Hepatocyte (in vitro differentiated cells): ENCODE measurements at regions not wholly inside any gene's neighbourhood (a gene's known extent, or its start where the extent isn't known, plus 50 kb on each side); places are given as distances from the start of the nearest gene placed in this dataset.

Experiments used
- DNase-seq: peaks from one replicate; pipeline ENCODE4 v3.0.0-alpha.2; 2016; ENCODE audit warnings: low spot score
- H2AFZ ChIP-seq: fragments of 200-600 bp; sonication (generic); 2 replicates; pipeline ENCODE4 v1.6.0; 2016; ENCODE audit warnings: antibody characterized with exemption, mild to moderate bottlenecking
- H3K27ac ChIP-seq: fragments of 200-600 bp; sonication (generic); 2 replicates; pipeline ENCODE4 v1.5.1; 2016; ENCODE audit warnings: mild to moderate bottlenecking
- H3K27me3 ChIP-seq: fragments of 200-600 bp; sonication (generic); 2 replicates; pipeline ENCODE4 v1.6.1; 2016
- H3K36me3 ChIP-seq: fragments of 200-600 bp; sonication (generic); replicated peaks from 2 replicates; pipeline ENCODE4 v1.5.1; 2016; ENCODE audit warnings: low read depth; ENCODE audit not compliant: insufficient read depth
- H3K4me1 ChIP-seq: fragments of 200-600 bp; sonication (generic); 2 replicates; pipeline ENCODE4 v1.5.1; 2016; ENCODE audit warnings: mild to moderate bottlenecking, moderate library complexity; ENCODE audit not compliant: insufficient read depth
- H3K4me2 ChIP-seq: fragments of 200-600 bp; sonication (generic); 2 replicates; pipeline ENCODE4 v1.6.0; 2016
- H3K4me3 ChIP-seq: fragments of 200-600 bp; sonication (generic); 2 replicates; pipeline ENCODE4 v1.5.1; 2016; ENCODE audit warnings: mild to moderate bottlenecking
- H3K79me2 ChIP-seq: fragments of 200-600 bp; sonication (generic); 2 replicates; pipeline ENCODE4 v1.6.0; 2017; ENCODE audit warnings: mild to moderate bottlenecking
- H3K9me2 ChIP-seq: fragments of 200-600 bp; sonication (generic); replicated peaks from 2 replicates; pipeline ENCODE4 v1.6.0; 2017; ENCODE audit warnings: mild to moderate bottlenecking; ENCODE audit not compliant: insufficient read depth
- H3K9me3 ChIP-seq: fragments of 200-600 bp; sonication (generic); 2 replicates; pipeline ENCODE4 v1.5.1; 2016; ENCODE audit warnings: low read depth, mild to moderate bottlenecking
- H4K20me1 ChIP-seq: fragments of 200-600 bp; sonication (generic); 2 replicates; pipeline ENCODE4 v1.6.0; 2016; ENCODE audit warnings: mild to moderate bottlenecking; ENCODE audit not compliant: insufficient read depth, poor library complexity, severe bottlenecking
- EZH2 ChIP-seq: fragments of 200-600 bp; sonication (generic); IDR thresholded peaks from 2 replicates; pipeline ENCODE4 v1.6.1; 2016; ENCODE audit warnings: antibody characterized with exemption, mild to moderate bottlenecking, borderline replicate concordance
- EZH2phosphoT487 ChIP-seq: fragments of 200-600 bp; sonication (generic); IDR thresholded peaks from one replicate; pipeline ENCODE4 v1.6.1; 2018; ENCODE audit warnings: antibody characterized with exemption, mild to moderate bottlenecking, low read depth, moderate library complexity; ENCODE audit not compliant: unreplicated experiment, severe bottlenecking
- WGBS: methylation state at CpG from one replicate; pipeline ENCODE4 v1.1.6; 2016; ENCODE audit warnings: low lambda C conversion rate; ENCODE audit errors: missing lambda C conversion rate; 5-methylcytosine and 5-hydroxymethylcytosine counted together
- TF ChIP-seq, protein P1 (sequence below): fragments of 200-600 bp; sonication (generic); IDR thresholded peaks from 2 replicates; pipeline ENCODE4 v1.5.1; 2016; ENCODE audit warnings: antibody characterized with exemption, mild to moderate bottlenecking; ENCODE audit not compliant: poor library complexity

DNA sequence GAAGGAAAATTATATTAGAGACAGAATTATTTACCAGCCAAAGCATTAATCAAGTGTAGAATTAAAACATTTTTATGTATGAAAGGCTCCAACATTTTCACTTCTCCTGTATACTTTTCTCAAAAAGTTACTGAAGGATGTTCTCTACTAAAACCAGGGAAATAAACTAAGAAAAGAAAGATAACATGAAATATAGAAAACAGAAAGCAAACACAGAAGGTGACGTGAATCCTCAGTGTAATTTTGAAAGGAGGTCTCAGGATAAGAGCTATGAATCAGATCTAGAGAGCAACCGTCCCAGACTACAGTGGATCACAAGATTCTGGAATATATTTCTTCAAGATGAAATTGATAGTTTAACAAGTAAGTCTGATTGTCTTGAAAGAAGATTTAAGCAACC, 144.5 kb downstream of the CYSLTR2 start:
- 94% methylated on average over 2 of the region's 2 CpGs for WGBS
- DNase-seq: no peak
- H2AFZ ChIP-seq: no peak overlapping the region
- no peaks in the 10 kb centered on the region for H3K4me1 ChIP-seq
- no peak overlapping the region for H3K4me3 ChIP-seq
- H3K9me2 ChIP-seq: no peaks in the 10 kb centered on the region
- H3K9me3 ChIP-seq: no peaks in the 10 kb centered on the region
- H3K36me3 ChIP-seq: no peaks in the 10 kb centered on the region
- H3K4me2 ChIP-seq: no peak overlapping the region
- H3K27ac ChIP-seq: no peak overlapping the region
- no peaks in the 10 kb centered on the region for H3K79me2 ChIP-seq
- H3K27me3 ChIP-seq: no peaks in the 10 kb centered on the region
- TF ChIP-seq, protein P1, sequence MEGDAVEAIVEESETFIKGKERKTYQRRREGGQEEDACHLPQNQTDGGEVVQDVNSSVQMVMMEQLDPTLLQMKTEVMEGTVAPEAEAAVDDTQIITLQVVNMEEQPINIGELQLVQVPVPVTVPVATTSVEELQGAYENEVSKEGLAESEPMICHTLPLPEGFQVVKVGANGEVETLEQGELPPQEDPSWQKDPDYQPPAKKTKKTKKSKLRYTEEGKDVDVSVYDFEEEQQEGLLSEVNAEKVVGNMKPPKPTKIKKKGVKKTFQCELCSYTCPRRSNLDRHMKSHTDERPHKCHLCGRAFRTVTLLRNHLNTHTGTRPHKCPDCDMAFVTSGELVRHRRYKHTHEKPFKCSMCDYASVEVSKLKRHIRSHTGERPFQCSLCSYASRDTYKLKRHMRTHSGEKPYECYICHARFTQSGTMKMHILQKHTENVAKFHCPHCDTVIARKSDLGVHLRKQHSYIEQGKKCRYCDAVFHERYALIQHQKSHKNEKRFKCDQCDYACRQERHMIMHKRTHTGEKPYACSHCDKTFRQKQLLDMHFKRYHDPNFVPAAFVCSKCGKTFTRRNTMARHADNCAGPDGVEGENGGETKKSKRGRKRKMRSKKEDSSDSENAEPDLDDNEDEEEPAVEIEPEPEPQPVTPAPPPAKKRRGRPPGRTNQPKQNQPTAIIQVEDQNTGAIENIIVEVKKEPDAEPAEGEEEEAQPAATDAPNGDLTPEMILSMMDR: no peak
- TF ChIP-seq EZH2 (no peak), EZH2phosphoT487 (no peak)
- H4K20me1 ChIP-seq: no peaks in the 10 kb centered on the region

- no peak overlapping the region for H3K4me2 ChIP-seq
- DNase-seq: no peak
- no peaks in the 10 kb centered on the region for H3K9me2 ChIP-seq
- no peaks in the 10 kb centered on the region for H3K4me1 ChIP-seq
- no peak overlapping the region for H2AFZ ChIP-seq
- no peaks in the 10 kb centered on the region for H3K9me3 ChIP-seq
- no peak overlapping the region for H3K27ac ChIP-seq
- TF ChIP-seq EZH2 (no peak), EZH2phosphoT487 (no peak)
- TF ChIP-seq, protein P1: no peak
- H3K27me3 ChIP-seq: no peaks in the 10 kb centered on the region
- H3K4me3 ChIP-seq: no peak overlapping the region
- H4K20me1 ChIP-seq: no peaks in the 10 kb centered on the region
- no peaks in the 10 kb centered on the region for H3K79me2 ChIP-seq
- no peaks in the 10 kb centered on the region for H3K36me3 ChIP-seq
- WGBS: 47% methylated on average over 3 of the region's 3 CpGs
These were observed 147.5 kb downstream of the CYSLTR2 start for GRCh38 chr13:48801255-48801654.

GRCh38 chr13:48804821-48805601, 151.3 kb downstream of the CYSLTR2 start:
- Histone ChIP-seq H3K4me2 (no peak overlapping the region), H3K9me2 (no peaks in the 10 kb centered on the region), H3K27ac (no peak overlapping the region), H2AFZ (no peak overlapping the region), H3K36me3 (no peaks in the 10 kb centered on the region), H4K20me1 (no peaks in the 10 kb centered on the region), H3K79me2 (no peaks in the 10 kb centered on the region), H3K4me3 (no peak overlapping the region), H3K4me1 (no peaks in the 10 kb centered on the region), H3K27me3 (no peaks in the 10 kb centered on the region), H3K9me3 (no peaks in the 10 kb centered on the region)
- 89% methylated on average over 4 of the region's 4 CpGs for WGBS
- TF ChIP-seq, protein P1: no peak
- TF ChIP-seq EZH2phosphoT487 (no peak), EZH2 (no peak)
- DNase-seq: no peak
